Lower leg skin (tissue), 3 donors: ENCODE measurements at regions not wholly inside any gene's neighbourhood (a gene's known extent, or its start where the extent isn't known, plus 50 kb on each side); places are given as distances from the start of the nearest gene placed in this dataset.

Experiments used
- POLR2A ChIP-seq, 2 donors: fragments of 450-650 bp; IDR thresholded peaks; one replicate each; pipeline ENCODE4 v1.6.1; 2016 to 2017; ENCODE audit warnings: antibody characterized with exemption in 2 of 2, mild to moderate bottlenecking in 1 of 2, moderate library complexity in 1 of 2
- TF ChIP-seq, protein P1 (sequence below), 3 donors: fragments of 450-650 bp; IDR thresholded peaks; one replicate each; pipeline ENCODE4 v1.5.1; 2016; ENCODE audit warnings: antibody characterized with exemption in 3 of 3, mild to moderate bottlenecking in 3 of 3, moderate library complexity in 2 of 3

DNA sequence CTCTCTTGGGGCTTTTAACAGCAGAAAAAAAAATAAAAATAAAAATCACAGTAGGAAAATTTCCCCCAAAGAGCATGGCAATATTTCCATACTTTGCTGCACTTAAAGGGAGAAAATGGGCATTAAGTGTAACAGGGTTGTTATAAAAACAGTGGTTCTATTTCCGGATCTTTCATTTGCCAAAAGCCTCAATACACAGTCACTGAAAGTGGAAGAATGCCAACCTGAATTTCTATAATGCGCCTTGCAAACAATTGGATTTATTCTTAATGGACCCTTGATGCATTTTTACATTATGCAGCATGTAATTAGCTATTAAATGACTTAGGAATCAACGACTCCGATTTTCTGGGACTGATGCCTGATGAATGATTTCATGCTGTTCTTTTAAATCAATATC, 127.6 kb upstream of the NANOS1 start:
- TF ChIP-seq, protein P1, sequence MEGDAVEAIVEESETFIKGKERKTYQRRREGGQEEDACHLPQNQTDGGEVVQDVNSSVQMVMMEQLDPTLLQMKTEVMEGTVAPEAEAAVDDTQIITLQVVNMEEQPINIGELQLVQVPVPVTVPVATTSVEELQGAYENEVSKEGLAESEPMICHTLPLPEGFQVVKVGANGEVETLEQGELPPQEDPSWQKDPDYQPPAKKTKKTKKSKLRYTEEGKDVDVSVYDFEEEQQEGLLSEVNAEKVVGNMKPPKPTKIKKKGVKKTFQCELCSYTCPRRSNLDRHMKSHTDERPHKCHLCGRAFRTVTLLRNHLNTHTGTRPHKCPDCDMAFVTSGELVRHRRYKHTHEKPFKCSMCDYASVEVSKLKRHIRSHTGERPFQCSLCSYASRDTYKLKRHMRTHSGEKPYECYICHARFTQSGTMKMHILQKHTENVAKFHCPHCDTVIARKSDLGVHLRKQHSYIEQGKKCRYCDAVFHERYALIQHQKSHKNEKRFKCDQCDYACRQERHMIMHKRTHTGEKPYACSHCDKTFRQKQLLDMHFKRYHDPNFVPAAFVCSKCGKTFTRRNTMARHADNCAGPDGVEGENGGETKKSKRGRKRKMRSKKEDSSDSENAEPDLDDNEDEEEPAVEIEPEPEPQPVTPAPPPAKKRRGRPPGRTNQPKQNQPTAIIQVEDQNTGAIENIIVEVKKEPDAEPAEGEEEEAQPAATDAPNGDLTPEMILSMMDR (IDR thresholded peaks at IDR 0.05): no peak
- TF ChIP-seq POLR2A (IDR thresholded peaks at IDR 0.05): no peak
